LNCAP (cell line): ENCODE measurements at regions not wholly inside any gene's neighbourhood (a gene's known extent, or its start where the extent isn't known, plus 50 kb on each side); places are given as distances from the start of the nearest gene placed in this dataset.

Experiments used
- TF ChIP-seq, protein P1 (sequence below): fragments of 450-650 bp; IDR thresholded peaks from 2 replicates; pipeline ENCODE4 v1.5.1; 2017; ENCODE audit warnings: mild to moderate bottlenecking

DNA sequence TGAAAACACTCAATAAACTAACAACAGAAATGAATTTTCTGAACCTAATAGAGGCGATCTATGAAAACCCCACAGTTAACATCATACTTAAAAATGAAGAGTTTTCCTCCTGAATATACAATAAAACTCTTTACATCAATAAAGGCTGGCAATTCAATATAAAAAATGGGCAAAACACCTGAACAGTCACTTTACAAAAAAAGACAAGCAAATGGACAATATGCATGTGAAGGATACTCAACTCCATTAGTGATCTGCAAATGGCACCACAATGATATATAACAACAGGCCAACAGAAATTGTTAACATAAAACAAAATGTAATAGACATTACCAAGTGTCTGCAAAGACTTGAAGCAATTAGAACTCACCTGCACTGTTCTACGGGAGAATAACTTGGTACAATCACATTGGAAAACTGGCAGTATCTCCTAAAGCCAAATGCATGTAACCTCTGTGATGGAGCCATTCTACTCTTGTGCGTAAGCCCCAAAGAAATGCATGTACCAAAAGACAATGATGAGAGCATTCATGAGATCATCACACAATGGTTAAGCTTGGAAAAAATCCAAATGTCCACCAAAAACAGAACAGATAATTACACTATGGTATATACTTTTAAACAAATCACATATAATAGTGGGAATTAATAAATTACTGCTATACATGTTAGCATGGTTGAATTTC is 433.4 kb upstream of the MAF start:
- TF ChIP-seq, protein P1, sequence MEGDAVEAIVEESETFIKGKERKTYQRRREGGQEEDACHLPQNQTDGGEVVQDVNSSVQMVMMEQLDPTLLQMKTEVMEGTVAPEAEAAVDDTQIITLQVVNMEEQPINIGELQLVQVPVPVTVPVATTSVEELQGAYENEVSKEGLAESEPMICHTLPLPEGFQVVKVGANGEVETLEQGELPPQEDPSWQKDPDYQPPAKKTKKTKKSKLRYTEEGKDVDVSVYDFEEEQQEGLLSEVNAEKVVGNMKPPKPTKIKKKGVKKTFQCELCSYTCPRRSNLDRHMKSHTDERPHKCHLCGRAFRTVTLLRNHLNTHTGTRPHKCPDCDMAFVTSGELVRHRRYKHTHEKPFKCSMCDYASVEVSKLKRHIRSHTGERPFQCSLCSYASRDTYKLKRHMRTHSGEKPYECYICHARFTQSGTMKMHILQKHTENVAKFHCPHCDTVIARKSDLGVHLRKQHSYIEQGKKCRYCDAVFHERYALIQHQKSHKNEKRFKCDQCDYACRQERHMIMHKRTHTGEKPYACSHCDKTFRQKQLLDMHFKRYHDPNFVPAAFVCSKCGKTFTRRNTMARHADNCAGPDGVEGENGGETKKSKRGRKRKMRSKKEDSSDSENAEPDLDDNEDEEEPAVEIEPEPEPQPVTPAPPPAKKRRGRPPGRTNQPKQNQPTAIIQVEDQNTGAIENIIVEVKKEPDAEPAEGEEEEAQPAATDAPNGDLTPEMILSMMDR = no peak

DNA sequence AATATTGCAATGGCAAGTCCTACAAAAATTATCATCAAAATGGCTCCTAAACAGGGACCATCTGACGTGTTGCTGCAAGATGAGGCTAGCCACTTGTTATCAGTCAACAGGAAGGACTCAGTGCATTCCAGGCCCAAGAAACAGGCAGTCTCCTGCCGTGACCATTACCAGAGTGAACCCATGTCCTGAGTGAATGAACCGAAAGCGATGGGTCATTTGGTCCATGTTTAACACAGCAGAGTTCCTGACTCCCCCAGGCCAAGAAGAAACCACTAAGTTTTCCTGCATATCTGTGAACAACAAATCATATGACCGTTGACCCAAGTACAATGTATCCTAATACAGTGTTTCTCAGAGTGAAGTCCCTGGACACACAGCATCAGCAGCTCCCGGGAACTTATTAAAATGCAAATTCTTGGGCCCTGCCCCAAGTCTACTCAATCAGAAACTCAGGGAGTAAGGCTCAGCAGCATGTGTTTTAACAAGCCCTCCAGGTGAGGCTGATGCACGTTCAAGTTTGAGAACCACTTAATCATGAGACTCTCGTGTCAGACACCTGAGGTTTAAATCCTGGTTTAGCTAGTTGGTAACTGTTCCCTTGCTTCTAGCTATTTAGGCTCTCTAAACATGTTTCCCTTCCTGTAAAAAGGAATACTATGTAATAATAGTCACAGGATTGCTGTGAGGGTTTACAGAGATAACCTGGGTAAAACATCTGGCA is 429.4 kb upstream of the MAF start:
- TF ChIP-seq, protein P1 = no peak

DNA sequence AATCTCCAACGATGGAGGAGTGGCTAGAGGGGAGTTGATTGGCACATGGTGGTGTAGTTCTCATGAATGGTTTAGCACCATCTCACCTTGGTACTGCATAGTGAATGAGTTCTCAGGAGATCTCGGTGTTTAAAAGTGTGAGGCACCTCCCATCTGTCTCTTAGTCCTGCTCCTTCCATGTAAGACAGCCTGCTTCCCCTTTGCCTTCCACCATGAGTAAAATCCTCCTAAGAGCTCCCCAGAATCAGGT is 428.8 kb upstream of the MAF start:
- TF ChIP-seq, protein P1 = no peak

DNA sequence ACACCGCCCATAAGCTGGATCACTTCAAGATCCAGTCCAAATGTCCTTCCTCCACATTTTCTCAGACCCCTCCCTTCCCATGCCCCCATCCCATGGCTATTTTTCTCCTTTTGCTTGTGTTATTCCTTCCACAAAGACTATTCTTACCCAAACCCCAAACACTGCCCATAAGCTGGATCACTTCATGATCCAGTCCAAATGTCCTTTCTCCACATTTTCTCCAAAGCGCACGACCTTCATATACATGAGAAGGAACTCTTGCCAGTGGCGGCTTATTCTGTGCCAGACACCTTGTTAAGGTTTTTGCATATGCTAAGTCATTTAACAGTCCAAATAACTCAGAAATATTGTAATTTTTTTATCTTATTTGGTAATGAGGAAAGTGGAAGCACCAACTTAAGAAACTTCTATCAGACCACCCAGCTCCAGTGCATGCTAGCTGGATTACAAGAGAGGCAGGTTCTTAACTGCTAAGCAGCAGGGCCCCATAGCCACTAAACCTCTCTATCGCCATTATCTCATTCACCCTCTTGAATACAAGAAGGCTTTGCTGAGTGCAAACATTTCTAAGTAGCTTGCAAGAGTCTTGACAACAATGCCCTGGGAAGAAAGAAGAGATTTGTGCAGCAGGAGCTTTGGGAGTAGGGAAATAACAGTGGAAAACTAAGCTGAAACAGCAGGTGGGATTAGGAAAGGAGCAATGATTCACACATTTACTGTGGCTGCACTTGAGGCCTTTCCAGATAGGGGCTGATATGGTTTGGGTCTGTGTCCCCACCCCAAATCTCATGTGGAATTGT is 428.2 kb upstream of the MAF start:
- TF ChIP-seq, protein P1 = no peak

GRCh38 chr16:80027007-80027965 is 426.7 kb upstream of the MAF start:
- TF ChIP-seq, protein P1 = no peak

DNA sequence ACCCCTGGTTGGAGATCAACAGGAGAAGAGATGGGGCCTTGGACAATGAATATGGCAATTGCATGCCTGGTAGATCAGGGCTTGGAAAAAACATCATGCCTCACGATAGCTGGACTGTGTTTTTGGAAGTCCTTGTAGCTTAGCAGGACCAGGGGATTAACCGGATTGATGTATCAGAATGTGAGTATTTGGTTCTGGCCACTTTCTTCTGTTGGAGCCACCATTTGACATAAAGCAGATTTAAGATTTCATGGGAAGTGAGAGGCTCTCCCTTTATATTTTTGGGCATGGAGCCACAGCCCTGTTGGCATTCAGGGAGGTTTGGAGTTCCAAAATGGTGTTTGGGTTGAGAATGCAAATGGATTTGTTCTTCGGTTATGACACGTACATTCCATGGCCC is 424.7 kb upstream of the MAF start:
- TF ChIP-seq, protein P1 = no peak

- TF ChIP-seq, protein P1 = no peak
These were observed 423.9 kb upstream of the MAF start for GRCh38 chr16:80024443-80024842.
